GM12878 (cell line): ENCODE measurements at regions not wholly inside any gene's neighbourhood (a gene's known extent, or its start where the extent isn't known, plus 50 kb on each side); places are given as distances from the start of the nearest gene placed in this dataset.

Experiments used
- ATAC-seq: fragments of 200-7000 bp; cut with Tn5 transposase; 3 replicates; pipeline ENCODE4 v1.9.1; 2020; ENCODE audit warnings: mild to moderate bottlenecking, moderate library complexity
- BruUV-seq: library from RNA; stranded (reverse); fragments of 400-500 nt; replicated peaks from 2 replicates; lab custom pipeline; 2021; lab: Mats Ljungman, UMichigan
- CTCF ChIA-PET: fragments of 300-600 bp; sonication (Branson Sonifier 250); formaldehyde crosslinking; extraction: SDS; loops from one replicate; lab custom pipeline; 2021; ENCODE audit warnings: inconsistent platforms; lab: Yijun Ruan, JAX
- POLR2A ChIA-PET: fragments of 350-600 bp; formaldehyde crosslinking; extraction: SDS; loops from one replicate; lab custom pipeline; 2021; ENCODE audit warnings: inconsistent platforms; lab: Charles Lee
- RAD21 ChIA-PET: fragments of 300-600 bp; sonication (Branson Sonifier 250); formaldehyde crosslinking; loops from one replicate; lab custom pipeline; 2023; ENCODE audit warnings: antibody characterized with exemption; ENCODE audit not compliant: unreplicated experiment; lab: Charles Lee
- SMC1A ChIA-PET: fragments of 300-600 bp; sonication (Branson Sonifier 250); formaldehyde crosslinking; loops from one replicate; lab custom pipeline; 2023; ENCODE audit not compliant: unreplicated experiment, uncharacterized antibody; lab: Charles Lee
- DNase-seq: peaks from one replicate; pipeline ENCODE4 v3.0.0-alpha.2; 2011; ENCODE audit warnings: low read depth, low spot score
- FAIRE-seq: peaks from 3 replicates; lab custom pipeline; 2011; peaks lifted over from hg19 to GRCh38; lab: Jason Lieb, UNC
- H2AFZ ChIP-seq: 2 replicates; pipeline ENCODE4 v1.6.0; 2011; ENCODE audit warnings: low read depth, low read length, control low read depth; ENCODE audit not compliant: control insufficient read depth
- H3K27ac ChIP-seq: 2 replicates; pipeline ENCODE4 v1.5.1; 2011; ENCODE audit warnings: control low read depth; ENCODE audit not compliant: control insufficient read depth, insufficient read depth
- H3K27me3 ChIP-seq, 2 experiments: replicated peaks in 1 of 2; 2 replicates each; pipeline versions ENCODE4 v1.6.0 to v1.6.1; 2011; ENCODE audit warnings: low read length in 1 of 2; ENCODE audit not compliant: control insufficient read depth in 2 of 2, insufficient read depth in 2 of 2
- H3K36me3 ChIP-seq, 2 experiments: 2 replicates each; pipeline ENCODE4 v1.5.1; 2011; ENCODE audit warnings: low read length in 1 of 2; ENCODE audit not compliant: control insufficient read depth in 2 of 2, insufficient read depth in 2 of 2
- H3K4me1 ChIP-seq: 2 replicates; pipeline ENCODE4 v1.6.1; 2011; ENCODE audit warnings: mild to moderate bottlenecking, low read length, moderate library complexity, mixed read lengths; ENCODE audit not compliant: control insufficient read depth, insufficient read depth
- H3K4me2 ChIP-seq: 2 replicates; pipeline ENCODE4 v1.6.0; 2011; ENCODE audit warnings: control low read depth; ENCODE audit not compliant: control insufficient read depth, insufficient read depth
- H3K4me3 ChIP-seq: fragments of 200-600 bp; sonication (generic); 2 replicates; pipeline ENCODE4 v1.5.1; 2016
- H3K79me2 ChIP-seq: 2 replicates; pipeline ENCODE4 v1.6.0; 2011; ENCODE audit warnings: low read length; ENCODE audit not compliant: control insufficient read depth, insufficient read depth
- H3K9ac ChIP-seq: 2 replicates; pipeline ENCODE4 v1.8.0; 2011; ENCODE audit warnings: low read length, control low read depth, mixed read lengths; ENCODE audit not compliant: control insufficient read depth, insufficient read depth
- H3K9me3 ChIP-seq: replicated peaks from 3 replicates; pipeline ENCODE4 v1.5.1; 2011; ENCODE audit warnings: mild to moderate bottlenecking, low read length; ENCODE audit not compliant: control insufficient read depth, insufficient read depth
- H4K20me1 ChIP-seq: 2 replicates; pipeline ENCODE4 v1.6.0; 2011; ENCODE audit not compliant: control insufficient read depth, insufficient read depth
- ATF3 ChIP-seq: IDR thresholded peaks from 2 replicates; pipeline ENCODE4 v1.6.1; 2011; ENCODE audit warnings: low read depth, mild to moderate bottlenecking, low read length, moderate library complexity, borderline replicate concordance; ENCODE audit errors: extremely low read depth
- CEBPB ChIP-seq, 2 experiments: fragments of 150-350 bp in 1 of 2; IDR thresholded peaks; 2 replicates each; pipeline ENCODE4 v1.6.1; 2012 to 2014; ENCODE audit warnings: low read depth in 2 of 2, low read length in 2 of 2, borderline replicate concordance in 1 of 2, inconsistent platforms in 1 of 2
- CEBPZ ChIP-seq: fragments of 150-350 bp; IDR thresholded peaks from 2 replicates; pipeline ENCODE4 v1.6.1; 2016; ENCODE audit warnings: low read depth, low read length
- EGR1 ChIP-seq, 2 experiments: IDR thresholded peaks; 1 replicate in 1 of 2; 2 replicates in 1 of 2; pipeline ENCODE4 v1.6.1; 2011 to 2012; ENCODE audit warnings: low read depth in 2 of 2, low read length in 2 of 2, borderline replicate concordance in 1 of 2, mild to moderate bottlenecking in 1 of 2, moderate library complexity in 1 of 2
- ELK1 ChIP-seq: IDR thresholded peaks from 2 replicates; pipeline ENCODE4 v1.6.1; 2012; ENCODE audit warnings: low read depth, low read length, improper control_type of control experiment
- EP300 ChIP-seq, 2 experiments: fragments of 150-350 bp in 1 of 2; IDR thresholded peaks; 2 replicates each; pipeline ENCODE4 v1.6.1; 2011 to 2012; ENCODE audit warnings: low read depth in 2 of 2, low read length in 2 of 2, borderline replicate concordance in 1 of 2, improper control_type of control experiment in 1 of 2, inconsistent platforms in 1 of 2; ENCODE audit not compliant: control insufficient read depth in 1 of 2
- HDAC6 ChIP-seq: fragments of 200-600 bp; sonication (generic); IDR thresholded peaks from one replicate; pipeline ENCODE4 v1.8.0; 2017; ENCODE audit warnings: antibody characterized with exemption; ENCODE audit not compliant: unreplicated experiment
- LARP7 ChIP-seq: fragments of 450-650 bp; IDR thresholded peaks from 2 replicates; pipeline ENCODE4 v1.6.1; 2017; ENCODE audit warnings: mild to moderate bottlenecking
- NBN ChIP-seq: fragments of 450-650 bp; IDR thresholded peaks from 2 replicates; pipeline ENCODE4 v1.6.1; 2016
- RUNX3 ChIP-seq: IDR thresholded peaks from 2 replicates; pipeline ENCODE4 v1.6.1; 2012; ENCODE audit warnings: low read length, inconsistent platforms
- SMARCA5 ChIP-seq: fragments of 450-650 bp; IDR thresholded peaks from 2 replicates; pipeline ENCODE4 v1.6.1; 2017; ENCODE audit warnings: mild to moderate bottlenecking
- TCF3 ChIP-seq: IDR thresholded peaks from 2 replicates; pipeline ENCODE4 v1.6.1; 2012; ENCODE audit warnings: low read depth, mild to moderate bottlenecking, low read length, borderline replicate concordance; ENCODE audit not compliant: insufficient read depth
- USF2 ChIP-seq: IDR thresholded peaks from 2 replicates; pipeline ENCODE4 v1.6.1; 2011; ENCODE audit warnings: low read depth, low read length, improper control_type of control experiment, borderline replicate concordance
- YY1 ChIP-seq: IDR thresholded peaks from 2 replicates; pipeline ENCODE4 v1.6.1; 2011; ENCODE audit warnings: low read depth, mild to moderate bottlenecking, low read length
- ZBED1 ChIP-seq: IDR thresholded peaks from 2 replicates; pipeline ENCODE4 v1.6.1; 2016; ENCODE audit warnings: borderline replicate concordance
- ZBTB40 ChIP-seq: fragments of 450-650 bp; IDR thresholded peaks from 2 replicates; pipeline ENCODE4 v1.6.1; 2016; ENCODE audit warnings: mild to moderate bottlenecking, moderate library complexity, borderline replicate concordance
- WGBS: methylation state at CpG from one replicate; pipeline ENCODE4 v1.1.6; 2016; ENCODE audit warnings: low lambda C conversion rate; ENCODE audit not compliant: insufficient replicate concordance, insufficient coverage; ENCODE audit errors: missing lambda C conversion rate; 5-methylcytosine and 5-hydroxymethylcytosine counted together
- in situ Hi-C: fragments of 300-500 bp; cut with MboI; formaldehyde crosslinking; loops from 9 replicates; pipeline ENCODE4 v1.14.3; 2018; ENCODE audit warnings: mixed read lengths
- intact Hi-C: fragments of 100-400 bp; cut with micrococcal nuclease; formaldehyde crosslinking; loops from one replicate; pipeline ENCODE4 v1.14.2; 2022; ENCODE audit not compliant: unreplicated experiment

GRCh38 chr4:1492142-1492457 is 85.9 kb upstream of the NKX1-1 start:
- no peak for FAIRE-seq
- in situ Hi-C loops, result no loop called here
- CTCF ChIA-PET, result no interaction called here
- TF ChIP-seq ZBED1 (no peak), SMARCA5 (no peak), ELK1 (no peak), YY1 (no peak), ZBTB40 (no peak), TCF3 (no peak), USF2 (no peak), CEBPZ (no peak), CEBPB (IDR thresholded peaks at IDR 0.05; ENCODE audit: borderline replicate concordance in 1 of 2, low read depth in 2 of 2, low read length in 2 of 2) (no peak), NBN (no peak), ATF3 (no peak), HDAC6 (no peak), EP300 (IDR thresholded peaks at IDR 0.05; ENCODE audit: borderline replicate concordance in 1 of 2, control insufficient read depth in 1 of 2, low read depth in 2 of 2, low read length in 2 of 2) (no peak), LARP7 (no peak), EGR1 (IDR thresholded peaks at IDR 0.05; ENCODE audit: borderline replicate concordance in 1 of 2, low read depth in 2 of 2, low read length in 2 of 2) (no peak), RUNX3 (no peak)

More at GRCh38 chr4:1492142-1492457, 85.9 kb upstream of the NKX1-1 start:
- DNase-seq (no peak), ATAC-seq (no peak)
- Histone ChIP-seq H3K4me1 (no peaks in the 10 kb centered on the region), H3K4me3 (no peak overlapping the region), H3K79me2 (no peaks in the 10 kb centered on the region), H3K36me3 (no peaks in the 10 kb centered on the region), H3K27ac (no peak overlapping the region), H2AFZ (no peak overlapping the region), H3K9ac (no peak overlapping the region), H3K9me3 (no peaks in the 10 kb centered on the region; the same call in 2 of the 3 replicates), H3K27me3 (no peaks in the 10 kb centered on the region), H4K20me1 (no peaks in the 10 kb centered on the region), H3K4me2 (no peak overlapping the region)
- ChIA-PET RAD21 (no interaction called here), POLR2A (no interaction called here), SMC1A (no interaction called here)
- intact Hi-C loops, result no loop called here
- WGBS, result 25% methylated on average over 5 of the region's 5 CpGs
- BruUV-seq, result no TSS peak
